ENCODE measurements at regions not wholly inside any gene's neighbourhood (a gene's known extent, or its start where the extent isn't known, plus 50 kb on each side); places are given as distances from the start of the nearest gene placed in this dataset.

DNA sequence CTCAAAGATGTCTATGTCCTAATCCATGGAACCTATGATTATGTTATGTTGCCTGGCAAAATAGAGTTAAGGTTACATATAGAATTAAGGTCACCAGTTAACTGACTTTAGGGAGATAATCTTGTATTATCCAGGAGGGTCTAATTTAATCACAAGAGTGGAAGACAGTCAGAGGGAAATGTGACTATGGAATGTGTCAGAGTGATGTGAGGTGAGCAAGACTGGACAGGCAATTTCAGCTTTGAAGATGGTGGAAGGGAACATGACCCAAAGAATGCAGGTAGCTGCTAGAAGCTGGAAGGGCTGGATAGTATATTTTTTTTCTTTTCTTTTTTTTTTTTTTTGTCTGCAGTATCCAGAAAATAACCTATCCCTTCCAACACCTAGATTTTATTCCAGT lies 241.7 kb upstream of the NEGR1 start:
- H3K9me3 Mint-ChIP-seq, result no peaks in the 10 kb centered on the region
- TF ChIP-seq, protein P1, sequence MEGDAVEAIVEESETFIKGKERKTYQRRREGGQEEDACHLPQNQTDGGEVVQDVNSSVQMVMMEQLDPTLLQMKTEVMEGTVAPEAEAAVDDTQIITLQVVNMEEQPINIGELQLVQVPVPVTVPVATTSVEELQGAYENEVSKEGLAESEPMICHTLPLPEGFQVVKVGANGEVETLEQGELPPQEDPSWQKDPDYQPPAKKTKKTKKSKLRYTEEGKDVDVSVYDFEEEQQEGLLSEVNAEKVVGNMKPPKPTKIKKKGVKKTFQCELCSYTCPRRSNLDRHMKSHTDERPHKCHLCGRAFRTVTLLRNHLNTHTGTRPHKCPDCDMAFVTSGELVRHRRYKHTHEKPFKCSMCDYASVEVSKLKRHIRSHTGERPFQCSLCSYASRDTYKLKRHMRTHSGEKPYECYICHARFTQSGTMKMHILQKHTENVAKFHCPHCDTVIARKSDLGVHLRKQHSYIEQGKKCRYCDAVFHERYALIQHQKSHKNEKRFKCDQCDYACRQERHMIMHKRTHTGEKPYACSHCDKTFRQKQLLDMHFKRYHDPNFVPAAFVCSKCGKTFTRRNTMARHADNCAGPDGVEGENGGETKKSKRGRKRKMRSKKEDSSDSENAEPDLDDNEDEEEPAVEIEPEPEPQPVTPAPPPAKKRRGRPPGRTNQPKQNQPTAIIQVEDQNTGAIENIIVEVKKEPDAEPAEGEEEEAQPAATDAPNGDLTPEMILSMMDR (IDR thresholded peaks at IDR 0.05), result no peak
- no peak overlapping the region for H3K4me3 Mint-ChIP-seq
- DNase-seq, result no peak
- no peaks in the 10 kb centered on the region for H3K27me3 Mint-ChIP-seq (ENCODE audit: low read depth, poor library complexity)
- no peaks in the 10 kb centered on the region for H3K4me1 Mint-ChIP-seq
- peak overlapping the region; percentile 44 for H3K27ac Mint-ChIP-seq
- H3K36me3 Mint-ChIP-seq (ENCODE audit: low read depth), result no peaks in the 10 kb centered on the region

DNA sequence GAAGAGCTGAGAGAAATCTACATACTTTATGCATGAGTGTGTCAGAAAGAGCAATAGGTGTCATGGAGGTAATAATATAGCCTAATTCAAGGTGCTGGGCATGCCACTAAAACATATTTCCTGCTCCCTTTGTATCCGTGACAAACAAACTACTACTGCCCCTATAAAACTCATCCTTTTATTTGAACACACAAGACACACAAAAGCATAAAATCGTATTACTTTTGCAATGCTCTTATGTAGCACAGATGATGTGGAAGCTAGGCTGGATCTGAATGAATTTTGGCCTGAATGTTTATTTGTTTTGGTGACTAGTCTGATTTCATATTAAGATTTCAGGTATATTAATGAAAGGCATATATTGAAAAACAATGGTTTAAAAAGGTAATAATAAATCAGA lies 239.3 kb upstream of the NEGR1 start:
- no peak overlapping the region for H3K27ac Mint-ChIP-seq
- TF ChIP-seq, protein P1 (IDR thresholded peaks at IDR 0.05), result no peak
- H3K36me3 Mint-ChIP-seq (ENCODE audit: low read depth), result no peaks in the 10 kb centered on the region
- H3K4me3 Mint-ChIP-seq, result no peak overlapping the region
- H3K27me3 Mint-ChIP-seq (ENCODE audit: low read depth, poor library complexity), result no peaks in the 10 kb centered on the region
- H3K9me3 Mint-ChIP-seq, result no peaks in the 10 kb centered on the region
- H3K4me1 Mint-ChIP-seq, result no peaks in the 10 kb centered on the region
- DNase-seq, result no peak

DNA sequence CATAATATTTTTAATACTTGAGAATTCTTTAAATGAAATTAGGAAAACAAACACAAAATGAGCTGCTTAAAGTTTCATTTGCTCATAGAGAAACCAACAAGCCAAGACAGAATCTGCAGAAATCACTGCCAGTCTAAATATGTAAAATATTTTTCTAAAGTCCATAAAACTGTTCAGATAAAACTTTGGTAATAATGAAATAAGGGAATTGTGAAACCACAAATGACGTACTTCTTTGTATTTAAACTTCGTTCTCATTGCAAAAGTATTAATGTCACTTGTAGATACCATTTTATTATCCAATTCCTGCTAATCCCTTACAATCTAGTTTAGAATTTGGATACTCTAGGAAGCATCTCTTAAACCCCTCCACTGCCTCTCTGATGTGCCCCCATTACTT lies 234.5 kb upstream of the NEGR1 start:
- Mint-ChIP-seq H3K4me3 (no peak overlapping the region), H3K27me3 (ENCODE audit: low read depth, poor library complexity) (no peaks in the 10 kb centered on the region), H3K9me3 (no peaks in the 10 kb centered on the region), H3K27ac (no peak overlapping the region), H3K4me1 (no peaks in the 10 kb centered on the region), H3K36me3 (ENCODE audit: low read depth) (no peaks in the 10 kb centered on the region)
- TF ChIP-seq, protein P1 (IDR thresholded peaks at IDR 0.05), result no peak
- no peak for DNase-seq

DNA sequence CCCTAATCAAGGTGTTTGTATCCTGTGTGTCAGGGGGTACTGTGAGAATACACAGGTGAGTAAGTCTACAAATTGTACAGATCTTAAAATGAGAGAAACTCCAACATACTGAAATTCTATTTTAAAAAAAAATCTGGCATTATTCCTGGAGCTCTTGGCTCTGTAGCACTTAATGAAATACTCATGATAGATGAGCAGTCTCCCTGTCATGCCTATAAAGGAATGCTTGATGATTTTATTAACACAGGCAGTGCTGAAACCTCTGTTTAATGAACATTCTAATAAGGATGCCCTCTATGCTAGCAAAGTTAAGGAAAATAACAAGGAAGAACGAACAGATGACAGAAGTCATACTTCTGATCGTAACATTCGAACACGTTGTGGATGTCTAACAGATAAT lies 233.9 kb upstream of the NEGR1 start:
- TF ChIP-seq, protein P1 (IDR thresholded peaks at IDR 0.05), result no peak
- no peak overlapping the region for H3K27ac Mint-ChIP-seq
- no peaks in the 10 kb centered on the region for H3K4me1 Mint-ChIP-seq
- DNase-seq, result no peak
- H3K4me3 Mint-ChIP-seq, result no peak overlapping the region
- H3K27me3 Mint-ChIP-seq (ENCODE audit: low read depth, poor library complexity), result no peaks in the 10 kb centered on the region
- no peaks in the 10 kb centered on the region for H3K9me3 Mint-ChIP-seq
- H3K36me3 Mint-ChIP-seq (ENCODE audit: low read depth), result no peaks in the 10 kb centered on the region

DNA sequence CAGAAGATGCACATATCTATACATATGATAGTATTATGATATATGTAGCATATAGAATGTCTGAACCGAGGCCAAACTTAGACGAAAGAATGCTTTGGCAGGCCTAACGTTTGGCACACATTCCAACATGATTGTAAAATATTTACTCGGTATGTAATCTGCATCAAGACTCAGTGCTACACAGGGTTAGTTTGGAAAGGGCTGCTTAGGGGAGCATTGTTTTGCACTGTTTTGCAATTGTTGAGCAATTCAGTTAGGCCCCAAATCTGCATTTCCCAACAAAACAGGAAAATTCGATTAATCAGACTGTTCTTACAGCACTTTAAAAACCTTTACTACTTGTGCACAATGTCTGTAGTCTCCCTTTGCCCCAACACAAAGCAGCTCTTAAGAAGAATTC lies 216.0 kb upstream of the NEGR1 start:
- no peaks in the 10 kb centered on the region for H3K27me3 Mint-ChIP-seq (ENCODE audit: low read depth, poor library complexity)
- no peaks in the 10 kb centered on the region for H3K4me1 Mint-ChIP-seq
- no peak for DNase-seq
- H3K9me3 Mint-ChIP-seq, result no peaks in the 10 kb centered on the region
- H3K27ac Mint-ChIP-seq, result no peak overlapping the region
- TF ChIP-seq, protein P1 (IDR thresholded peaks at IDR 0.05), result no peak
- H3K4me3 Mint-ChIP-seq, result no peak overlapping the region
- H3K36me3 Mint-ChIP-seq (ENCODE audit: low read depth), result no peaks in the 10 kb centered on the region

DNA sequence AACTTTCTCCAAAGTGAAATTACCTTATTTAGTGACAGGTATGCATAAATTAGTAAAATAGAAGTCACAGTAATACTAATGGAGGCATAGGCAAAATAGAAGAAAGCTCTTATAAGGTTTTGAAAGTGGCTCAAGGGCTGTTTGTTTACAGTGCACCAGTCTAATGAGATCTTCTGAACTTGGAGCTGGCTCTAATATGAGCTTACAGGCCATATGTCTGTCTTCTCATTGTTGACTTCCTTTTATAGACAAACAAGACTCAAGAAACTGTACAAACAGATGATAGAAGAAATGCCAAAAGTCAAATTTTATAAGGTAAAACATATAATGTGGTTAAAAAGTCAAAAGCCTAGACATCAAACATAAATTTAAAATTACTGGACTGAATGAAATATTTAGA lies 207.5 kb upstream of the NEGR1 start:
- no peak for DNase-seq
- Mint-ChIP-seq H3K27ac (no peak overlapping the region), H3K4me1 (no peaks in the 10 kb centered on the region), H3K27me3 (ENCODE audit: low read depth, poor library complexity) (no peaks in the 10 kb centered on the region), H3K4me3 (no peak overlapping the region), H3K9me3 (no peaks in the 10 kb centered on the region), H3K36me3 (ENCODE audit: low read depth) (no peaks in the 10 kb centered on the region)
- TF ChIP-seq, protein P1 (IDR thresholded peaks at IDR 0.05), result no peak

Data from nephron progenitor cell (in vitro differentiated cells).